ENCODE measurements at regions not wholly inside any gene's neighbourhood (a gene's known extent, or its start where the extent isn't known, plus 50 kb on each side); places are given as distances from the start of the nearest gene placed in this dataset.

GRCh38 chr14:84181072-84181471 lies 1348.9 kb upstream of the FLRT2 start:
- DNase-seq: no peak

DNA sequence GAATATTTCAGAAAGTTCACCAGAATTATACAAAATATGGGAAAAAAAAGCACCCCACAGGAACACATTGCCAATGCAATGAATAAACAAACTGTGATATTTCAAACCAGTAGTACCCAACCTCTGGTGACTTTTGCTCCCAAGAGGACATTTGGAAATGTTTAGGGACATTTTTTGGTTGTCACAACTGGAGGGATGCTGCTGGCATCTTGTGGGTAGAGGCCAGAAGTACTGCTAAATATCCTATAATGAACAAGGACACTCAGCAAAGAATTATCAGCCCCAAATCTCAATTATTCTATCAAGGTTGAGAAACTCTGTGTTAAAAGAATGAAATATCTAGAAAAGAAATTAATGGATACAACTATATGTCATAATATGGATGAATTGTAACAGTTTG lies 1334.4 kb upstream of the FLRT2 start:
- DNase-seq: no peak

DNA sequence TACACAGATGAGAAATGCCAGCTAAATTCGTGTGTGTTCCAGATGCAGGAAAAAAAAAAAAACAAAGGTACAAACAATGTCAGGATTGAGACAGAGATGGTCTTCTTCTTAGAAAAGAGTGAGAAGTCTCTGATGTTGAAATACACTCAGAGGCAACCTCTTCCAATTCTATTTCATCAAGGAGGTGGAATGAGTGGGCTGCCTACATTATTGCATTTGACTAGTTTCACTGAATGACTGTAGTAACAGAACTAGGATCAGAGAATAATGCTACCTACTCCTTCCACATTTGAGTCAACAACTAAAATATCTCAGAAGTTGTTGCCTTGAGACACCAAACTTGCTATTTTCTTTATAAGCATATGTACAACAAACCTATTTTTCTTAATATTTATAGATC lies 1332.2 kb upstream of the FLRT2 start:
- DNase-seq: no peak

GRCh38 chr14:84202486-84202885 lies 1327.5 kb upstream of the FLRT2 start:
- DNase-seq: no peak

- no peak for DNase-seq
Observed at GRCh38 chr14:84203896-84204295, 1326.0 kb upstream of the FLRT2 start.

DNA sequence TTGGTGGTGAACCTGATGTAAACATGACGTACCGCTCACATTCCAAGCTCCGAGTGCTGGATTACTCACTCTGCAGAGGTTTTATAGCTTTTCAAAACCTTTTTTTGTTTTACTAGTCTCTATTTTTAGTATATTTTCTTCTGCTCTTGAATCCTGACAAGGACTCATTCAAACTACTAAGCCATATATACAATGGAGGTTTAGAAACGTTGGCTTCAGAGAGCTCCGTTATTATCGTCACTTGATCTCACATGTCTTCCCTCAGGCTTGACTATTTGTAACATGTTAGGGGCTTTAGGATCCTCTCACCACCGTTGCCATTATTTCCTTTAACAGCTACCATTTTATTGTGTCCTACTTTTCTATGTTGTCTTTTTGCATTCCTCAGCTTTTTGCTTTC lies 1321.5 kb upstream of the FLRT2 start:
- no peak for DNase-seq

DNA sequence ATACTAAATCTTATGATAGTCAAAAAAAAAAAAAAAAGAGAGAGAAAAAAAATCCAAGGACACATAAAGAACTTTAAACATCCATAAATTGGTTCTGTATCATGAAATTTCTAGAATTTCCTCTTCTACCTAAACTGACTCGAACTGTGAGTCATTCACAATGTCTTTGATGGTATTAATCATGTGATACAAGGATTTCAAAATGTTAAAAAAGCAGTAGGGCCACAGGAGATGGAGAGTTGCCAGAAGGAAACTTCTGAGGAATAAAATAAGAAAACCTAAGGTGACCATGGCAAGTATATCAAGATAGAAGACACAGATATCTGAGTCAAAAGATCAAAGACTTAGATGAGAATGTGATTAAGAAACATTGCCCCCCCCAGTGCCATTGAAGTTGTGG lies 1320.9 kb upstream of the FLRT2 start:
- DNase-seq: no peak

GRCh38 chr14:84217066-84217465 lies 1312.9 kb upstream of the FLRT2 start:
- no peak for DNase-seq

DNA sequence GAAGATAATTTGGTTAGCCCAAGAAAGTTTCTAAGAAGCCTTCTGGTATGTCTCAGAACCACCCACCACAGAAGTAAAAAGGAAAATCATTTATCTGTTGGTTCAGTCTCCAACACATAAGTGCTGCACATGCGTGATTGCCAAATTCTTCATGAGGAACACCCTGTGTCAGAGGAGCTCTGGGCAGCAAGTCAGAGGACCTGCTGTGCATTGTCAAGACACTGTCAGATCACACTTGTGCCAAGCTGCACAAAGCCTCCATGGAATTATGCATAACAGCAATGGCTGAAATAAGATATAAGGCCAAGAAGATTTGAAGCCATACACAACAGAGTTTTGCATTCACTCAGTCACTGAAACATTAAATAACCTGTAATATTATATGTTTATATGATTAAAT lies 1304.7 kb upstream of the FLRT2 start:
- DNase-seq: no peak

DNA sequence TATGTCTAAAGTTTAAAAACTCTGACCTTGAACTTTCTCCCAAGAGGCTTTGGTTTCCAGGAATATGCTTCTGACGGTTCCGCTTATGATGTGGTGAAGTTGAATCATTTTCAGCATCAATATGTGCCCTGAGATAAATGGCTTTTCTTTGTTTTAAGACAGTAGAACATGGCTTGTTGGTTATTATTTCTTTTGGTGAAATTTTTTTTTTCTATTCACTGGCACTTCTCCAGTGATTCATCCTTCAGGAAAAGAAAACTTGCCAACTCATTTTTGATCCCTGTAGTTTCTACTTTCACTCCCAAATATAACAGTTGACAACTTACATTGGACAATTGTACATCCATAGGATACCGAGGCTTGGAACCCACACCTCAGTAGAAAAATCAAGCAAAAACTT lies 1301.2 kb upstream of the FLRT2 start:
- no peak for DNase-seq

- no peak for DNase-seq
Observed at GRCh38 chr14:84234281-84234680, 1295.7 kb upstream of the FLRT2 start.

GRCh38 chr14:84236290-84236689 lies 1293.7 kb upstream of the FLRT2 start:
- no peak for DNase-seq

DNA sequence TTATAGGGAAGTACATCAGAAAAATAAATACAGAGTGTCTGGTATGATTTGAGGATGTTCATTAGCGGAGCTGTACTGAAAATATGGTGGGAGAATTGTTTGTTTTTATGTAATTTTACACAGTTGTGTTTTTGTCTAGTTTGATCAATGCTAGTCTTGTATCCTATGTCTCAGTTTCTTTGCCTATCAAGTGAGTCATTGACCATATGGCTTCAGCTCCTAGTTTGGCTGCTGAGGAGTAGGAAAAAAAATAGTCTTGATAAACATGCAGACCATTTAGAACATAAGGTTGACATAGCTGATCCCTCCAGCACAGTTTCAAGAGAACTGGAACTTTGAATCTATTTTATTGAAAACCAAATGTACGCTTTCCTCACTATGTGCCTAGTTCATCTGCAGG lies 1292.1 kb upstream of the FLRT2 start:
- DNase-seq: no peak

DNA sequence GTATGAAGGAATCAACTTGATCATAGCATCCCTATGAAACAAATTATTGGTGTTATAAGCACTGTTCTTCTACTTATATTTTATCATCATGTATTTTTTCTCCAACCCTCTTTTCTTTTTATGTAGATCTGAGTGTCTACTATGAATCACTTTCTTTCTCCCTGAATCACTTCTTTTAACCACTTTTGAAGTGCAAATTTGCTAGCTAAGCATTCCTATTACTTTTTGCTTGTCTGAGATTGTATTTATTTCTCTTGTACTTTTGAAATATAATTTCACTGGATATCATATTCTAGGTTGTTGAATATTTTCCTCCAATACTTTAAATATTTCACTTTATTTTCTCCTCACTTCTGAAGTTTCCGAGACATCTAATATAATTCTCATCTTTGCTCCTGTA lies 1282.3 kb upstream of the FLRT2 start:
- DNase-seq: no peak

DNA sequence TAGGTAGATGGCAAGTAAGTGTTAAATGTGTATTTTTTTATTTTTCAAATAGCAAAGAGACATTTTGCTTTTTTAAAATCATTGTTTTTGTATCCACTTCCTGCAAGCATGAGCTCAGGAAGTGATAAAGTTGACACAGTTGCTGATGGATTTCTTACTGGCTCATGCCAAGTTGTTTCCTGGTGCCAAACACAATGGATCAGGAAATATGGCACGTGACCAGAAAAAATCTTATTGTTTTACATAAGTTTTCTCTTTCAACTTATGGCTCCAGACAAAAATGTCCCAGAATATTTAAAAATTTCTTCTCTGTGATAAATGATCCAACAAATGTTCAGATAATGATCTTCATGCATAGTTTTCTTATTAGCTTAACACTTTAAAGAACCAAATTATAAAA lies 1279.1 kb upstream of the FLRT2 start:
- DNase-seq: no peak

- no peak for DNase-seq
Observed at GRCh38 chr14:84251411-84252115, 1278.4 kb upstream of the FLRT2 start.

- no peak for DNase-seq
Observed at GRCh38 chr14:84252706-84253105, 1277.2 kb upstream of the FLRT2 start.

DNA sequence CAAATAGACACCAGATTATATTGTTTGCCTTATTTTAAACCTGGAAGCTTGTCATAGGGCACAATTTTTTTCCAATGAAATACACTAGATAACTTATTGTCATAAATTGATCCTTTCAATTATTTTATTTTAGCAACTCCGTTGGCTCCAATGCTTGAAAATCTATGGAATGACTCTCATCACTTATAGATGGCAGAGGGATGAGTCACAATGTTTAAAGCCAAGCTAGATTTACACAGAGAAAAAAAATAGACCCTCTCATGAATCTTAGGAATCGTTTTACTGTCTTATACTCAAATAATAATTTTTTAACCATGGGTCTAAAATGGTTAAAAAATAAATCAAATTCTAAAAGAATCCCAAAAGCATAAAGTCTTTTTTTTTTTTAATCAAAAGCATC lies 1276.6 kb upstream of the FLRT2 start:
- DNase-seq: no peak

DNA sequence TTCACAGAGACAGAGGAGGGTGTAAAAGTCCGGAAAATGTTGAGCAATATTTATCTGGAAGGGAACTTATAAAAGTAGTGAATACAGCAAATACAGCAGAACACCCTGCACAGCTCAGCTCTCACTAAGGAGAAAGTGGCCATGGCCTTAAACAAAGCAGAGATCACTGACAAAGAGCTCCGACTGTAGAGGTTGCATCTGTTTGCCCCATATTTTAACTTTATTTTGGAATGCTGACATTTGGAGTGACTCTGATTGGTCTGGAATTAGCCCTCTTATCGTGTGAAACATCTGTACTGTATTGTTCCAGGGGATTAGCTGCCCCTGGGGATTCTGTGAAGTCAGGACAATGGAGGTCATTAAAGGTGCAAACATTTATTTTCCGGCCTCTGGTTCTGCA lies 1275.7 kb upstream of the FLRT2 start:
- no peak for DNase-seq

DNA sequence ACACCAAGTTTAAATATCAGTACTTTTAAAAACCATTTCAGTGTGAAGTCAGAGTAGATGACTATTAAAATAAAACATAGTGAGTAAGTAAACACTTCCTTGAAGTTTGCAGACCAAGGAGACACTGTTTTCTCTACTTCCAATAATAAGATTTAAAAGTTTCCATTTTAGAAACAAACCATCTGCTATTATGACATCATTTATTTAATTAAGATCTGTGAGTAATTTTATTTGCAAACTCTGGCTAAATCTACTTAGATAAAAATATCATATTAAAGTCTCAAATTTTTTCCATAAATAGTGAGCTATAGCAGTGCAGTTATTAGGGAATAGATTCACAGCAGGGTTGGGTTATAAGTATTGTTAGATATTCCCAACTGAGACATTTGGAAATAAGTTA lies 1267.0 kb upstream of the FLRT2 start:
- DNase-seq: no peak

- DNase-seq: no peak
Observed at GRCh38 chr14:84272290-84272721, 1257.6 kb upstream of the FLRT2 start.

- no peak for DNase-seq
Observed at GRCh38 chr14:84273181-84273580, 1256.8 kb upstream of the FLRT2 start.

DNA sequence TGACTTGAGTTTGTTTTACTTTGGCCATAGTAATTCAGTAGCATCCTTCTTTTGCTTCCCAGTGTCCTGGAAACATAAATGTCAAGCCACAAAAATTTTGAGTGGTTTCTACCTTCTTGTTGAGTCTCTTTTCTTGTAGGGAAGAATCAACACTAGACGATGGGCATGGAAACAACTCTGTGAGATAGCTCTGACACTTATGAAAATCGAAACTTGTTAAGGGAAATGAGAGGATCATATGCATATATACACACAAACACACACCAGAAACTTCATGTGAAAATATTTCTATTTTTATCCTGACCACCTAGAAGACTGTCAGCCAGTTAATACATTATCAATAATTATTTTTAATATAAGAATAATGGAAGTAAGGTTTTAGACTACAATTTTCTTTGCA lies 1247.3 kb upstream of the FLRT2 start:
- DNase-seq: no peak

DNA sequence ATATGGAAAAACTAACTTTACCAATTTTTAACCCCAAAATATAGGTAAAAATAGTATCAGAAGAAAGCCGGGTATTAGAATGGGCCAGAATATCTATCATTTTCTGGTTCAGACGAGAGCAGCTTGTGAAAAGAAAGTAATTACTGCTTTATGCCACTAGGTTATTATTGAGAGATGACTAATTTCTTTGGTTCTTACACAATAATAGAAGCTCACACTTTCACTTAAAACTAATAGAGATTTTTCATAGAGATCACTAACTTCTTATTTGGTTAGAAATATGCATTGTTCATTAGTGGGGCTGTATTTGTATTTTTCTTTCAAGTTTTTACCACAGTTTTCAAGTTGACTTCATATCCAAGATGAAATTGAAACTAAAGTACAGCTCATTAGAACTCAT lies 1241.2 kb upstream of the FLRT2 start:
- no peak for DNase-seq

DNA sequence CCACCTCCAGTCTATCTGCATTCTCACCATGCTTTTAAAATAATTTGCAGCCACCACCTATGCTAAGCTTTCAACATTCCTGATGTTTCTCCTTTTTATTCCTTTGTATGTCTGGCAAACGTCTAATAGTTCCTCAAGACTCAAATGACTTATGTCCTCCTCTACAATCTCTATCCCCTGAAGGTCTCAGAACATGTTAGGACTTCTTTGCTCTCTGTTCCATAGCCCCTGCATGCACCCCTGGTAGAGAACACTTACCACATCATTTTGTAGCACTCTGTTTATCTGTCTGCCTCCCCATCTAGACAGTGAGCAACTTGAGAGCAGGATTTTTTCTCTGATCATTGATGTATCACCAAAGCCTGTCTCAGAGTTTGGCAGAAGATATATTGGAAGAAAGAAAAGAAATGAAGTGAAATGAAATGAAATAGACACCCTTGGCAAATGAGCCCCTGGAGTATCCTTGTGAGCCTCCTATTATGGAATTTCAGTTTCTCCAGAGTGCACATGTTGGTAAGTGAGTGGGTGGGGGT lies 1231.2 kb upstream of the FLRT2 start:
- DNase-seq: no peak

Measured in activated CD8-positive, alpha-beta memory T cell treated with anti-CD3 and anti-CD28 coated beads for 24 hours (primary cell).